ENCODE measurements at regions not wholly inside any gene's neighbourhood (a gene's known extent, or its start where the extent isn't known, plus 50 kb on each side); places are given as distances from the start of the nearest gene placed in this dataset.

- no peak for TF ChIP-seq CTCF (conservative IDR thresholded peaks at IDR 0.05; ENCODE audit: low read depth, low read length)
- TF ChIP-seq RAD21 (IDR thresholded peaks at IDR 0.05; ENCODE audit: low read length) = no peak
These were observed 93.2 kb upstream of the PARP11 start for GRCh38 chr12:3966376-3966775.

Measured in IMR-90 (cell line).